HCT116 (cell line): ENCODE measurements at regions not wholly inside any gene's neighbourhood (a gene's known extent, or its start where the extent isn't known, plus 50 kb on each side); places are given as distances from the start of the nearest gene placed in this dataset.

ENCODE experiments used
- ATAC-seq: fragments of 200-7000 bp; cut with Tn5 transposase; 2 replicates; pipeline ENCODE4 v1.9.1; 2020; ENCODE audit warnings: mild to moderate bottlenecking, moderate library complexity
- BruUV-seq: library from RNA; stranded (reverse); fragments of 400-500 nt; replicated peaks from 2 replicates; lab custom pipeline; 2021; lab: Mats Ljungman, UMichigan
- CTCF ChIA-PET: fragments of 300-600 bp; sonication (Branson Sonifier 250); formaldehyde crosslinking; loops from one replicate; lab custom pipeline; 2021; ENCODE audit warnings: antibody characterized with exemption; lab: Charles Lee
- POLR2A ChIA-PET: fragments of 300-600, 350-600 bp; sonication (Branson Sonifier 250); formaldehyde crosslinking; loops from one replicate; lab custom pipeline; 2021; ENCODE audit warnings: antibody characterized with exemption; lab: Charles Lee
- RAD21 ChIA-PET, 2 experiments: fragments of 300-600 bp; sonication (Branson Sonifier 250); formaldehyde crosslinking; loops; one replicate each; lab custom pipeline; 2023; ENCODE audit warnings: low total read pairs in 2 of 2; ENCODE audit not compliant: uncharacterized antibody in 2 of 2, unreplicated experiment in 2 of 2, low non-redundant PET in 1 of 2; lab: Charles Lee
- DNase-seq: peaks from one replicate; pipeline ENCODE4 v3.0.0-alpha.2; 2010; ENCODE audit warnings: low read depth, low spot score
- H2AFZ ChIP-seq: fragments of 200-600 bp; shearing (Covaris generic), sonication (generic); 2 replicates; pipeline ENCODE4 v1.6.1; 2017; ENCODE audit warnings: low read depth, mixed run types, mixed read lengths, antibody characterized with exemption, low read length; ENCODE audit not compliant: poor library complexity, severe bottlenecking
- H3K27ac ChIP-seq: 2 replicates; pipeline ENCODE4 v1.5.1; 2012; ENCODE audit warnings: low read depth, low read length
- H3K27me3 ChIP-seq: fragments of 200-600 bp; sonication (generic); 2 replicates; pipeline ENCODE4 v1.6.1; 2016; ENCODE audit warnings: mixed run types, low read length, mixed read lengths; ENCODE audit not compliant: insufficient read depth
- H3K36me3 ChIP-seq, 2 experiments: fragments of 200-500 bp in 1 of 2; fragments of 200-600 bp in 1 of 2; sonication (Bioruptor generic) in 1 of 2; sonication (generic) in 1 of 2; 2 replicates each; pipeline versions ENCODE4 v1.5.1 to v1.6.1; 2014 to 2016; ENCODE audit warnings: low read length in 2 of 2, inconsistent platforms in 1 of 2, mixed read lengths in 1 of 2, mixed run types in 1 of 2; ENCODE audit not compliant: insufficient read depth in 2 of 2, control insufficient read depth in 1 of 2
- H3K4me1 ChIP-seq, 2 experiments: fragments of 200-600 bp in 1 of 2; sonication (generic) in 1 of 2; 2 replicates each; pipeline versions ENCODE4 v1.5.1 to v1.6.1; 2012 to 2017; ENCODE audit warnings: low read length in 2 of 2, inconsistent platforms in 1 of 2, mild to moderate bottlenecking in 1 of 2, mixed read lengths in 1 of 2, mixed run types in 1 of 2, moderate library complexity in 1 of 2; ENCODE audit not compliant: insufficient read depth in 2 of 2, control insufficient read depth in 1 of 2
- H3K4me2 ChIP-seq: fragments of 200-600 bp; sonication (generic); 2 replicates; pipeline ENCODE4 v1.6.1; 2017; ENCODE audit warnings: mixed run types, low read length, mixed read lengths
- H3K4me3 ChIP-seq, 2 experiments: fragments of 200-600 bp in 1 of 2; sonication (generic) in 1 of 2; replicated peaks in 1 of 2; 2 replicates each; pipeline ENCODE4 v1.5.1; 2011 to 2016; ENCODE audit warnings: low read length in 2 of 2, control low read depth in 1 of 2, low read depth in 1 of 2, mild to moderate bottlenecking in 1 of 2, mixed read lengths in 1 of 2, mixed run types in 1 of 2
- H3K79me2 ChIP-seq: fragments of 200-600 bp; sonication (generic); 2 replicates; pipeline ENCODE4 v1.6.1; 2017; ENCODE audit warnings: mild to moderate bottlenecking, mixed run types, low read length, moderate library complexity, mixed read lengths; ENCODE audit not compliant: insufficient read depth
- H3K9ac ChIP-seq: fragments of 200-600 bp; sonication (generic); 2 replicates; pipeline ENCODE4 v1.6.1; 2016; ENCODE audit warnings: low read length, mixed read lengths
- H3K9me2 ChIP-seq: fragments of 200-600 bp; sonication (generic), shearing (Covaris generic); 2 replicates; pipeline ENCODE4 v1.6.1; 2017; ENCODE audit warnings: mixed run types, mild to moderate bottlenecking, moderate library complexity; ENCODE audit not compliant: insufficient read depth
- H3K9me3 ChIP-seq, 2 experiments: fragments of 200-500 bp in 1 of 2; fragments of 200-600 bp in 1 of 2; sonication (Bioruptor generic) in 1 of 2; sonication (generic) in 1 of 2; 2 replicates each; pipeline ENCODE4 v1.6.1; 2014 to 2017; ENCODE audit warnings: low read length in 2 of 2, mixed read lengths in 2 of 2, inconsistent platforms in 1 of 2, low read depth in 1 of 2, mild to moderate bottlenecking in 1 of 2, mixed run types in 1 of 2, moderate library complexity in 1 of 2; ENCODE audit not compliant: control insufficient read depth in 1 of 2, insufficient read depth in 1 of 2
- H4K20me1 ChIP-seq: fragments of 200-600 bp; sonication (generic), shearing (Covaris generic); 2 replicates; pipeline ENCODE4 v1.6.1; 2017; ENCODE audit warnings: mixed run types, mild to moderate bottlenecking, moderate library complexity; ENCODE audit not compliant: insufficient read depth
- CBX3 ChIP-seq: IDR thresholded peaks from 2 replicates; pipeline ENCODE4 v1.6.1; 2012; ENCODE audit warnings: low read depth
- ELF1 ChIP-seq: IDR thresholded peaks from 2 replicates; pipeline ENCODE4 v1.6.1; 2012; ENCODE audit warnings: low read depth, borderline replicate concordance
- MAX ChIP-seq: IDR thresholded peaks from 2 replicates; pipeline ENCODE4 v1.6.1; 2012
- POLR2A ChIP-seq: IDR thresholded peaks from 2 replicates; pipeline ENCODE4 v1.7.0; 2011; ENCODE audit warnings: borderline replicate concordance; ENCODE audit not compliant: insufficient read depth, insufficient read length; ENCODE audit errors: extremely low read depth
- POLR2AphosphoS5 ChIP-seq: IDR thresholded peaks from 2 replicates; pipeline ENCODE4 v1.6.1; 2011; ENCODE audit warnings: mild to moderate bottlenecking, low read depth, low read length, moderate library complexity
- RAD21 ChIP-seq: IDR thresholded peaks from 2 replicates; pipeline ENCODE4 v1.6.1; 2012; ENCODE audit warnings: low read depth, mild to moderate bottlenecking
- REST ChIP-seq: IDR thresholded peaks from 2 replicates; pipeline ENCODE4 v1.6.1; 2012; ENCODE audit warnings: low read depth
- SIN3A ChIP-seq: IDR thresholded peaks from 2 replicates; pipeline ENCODE4 v1.6.1; 2012; ENCODE audit warnings: low read depth
- SP1 ChIP-seq: IDR thresholded peaks from 2 replicates; pipeline ENCODE4 v1.6.1; 2012; ENCODE audit warnings: low read depth
- SRF ChIP-seq: IDR thresholded peaks from 2 replicates; pipeline ENCODE4 v1.6.1; 2012; ENCODE audit warnings: low read depth
- TCF7L2 ChIP-seq: IDR thresholded peaks from 2 replicates; pipeline ENCODE4 v1.7.0; 2011; ENCODE audit warnings: borderline replicate concordance, inconsistent platforms; ENCODE audit not compliant: insufficient read depth, insufficient read length; ENCODE audit errors: extremely low read depth
- ZBTB33 ChIP-seq: IDR thresholded peaks from 2 replicates; pipeline ENCODE4 v1.6.1; 2011; ENCODE audit warnings: mild to moderate bottlenecking, low read length, moderate library complexity; ENCODE audit not compliant: insufficient replicate concordance; ENCODE audit errors: extremely low read depth
- intact Hi-C: fragments of 100-400 bp; cut with micrococcal nuclease; formaldehyde crosslinking; loops from 2 replicates; pipeline ENCODE4 v1.10.0; 2022

GRCh38 chr5:133850811-133851210 lies 117.6 kb downstream of the C5orf15 start:
- no peak overlapping the region for H3K4me3 ChIP-seq
- H3K9me3 ChIP-seq: no peaks in the 10 kb centered on the region
- no peaks in the 10 kb centered on the region for H3K79me2 ChIP-seq
- TF ChIP-seq TCF7L2 (no peak), SRF (no peak), POLR2A (no peak), CBX3 (no peak), SIN3A (no peak), SP1 (no peak), ELF1 (no peak), MAX (no peak), ZBTB33 (no peak), REST (no peak), RAD21 (no peak), POLR2AphosphoS5 (no peak)
- no peak overlapping the region for H3K9ac ChIP-seq
- ChIA-PET CTCF (no interaction called here), POLR2A (no interaction called here), RAD21 (no interaction called here)
- H3K27ac ChIP-seq: no peak overlapping the region
- no peaks in the 10 kb centered on the region for H3K9me2 ChIP-seq
- no peak for DNase-seq
- H4K20me1 ChIP-seq: no peaks in the 10 kb centered on the region
- H3K27me3 ChIP-seq: peaks cover 27% of the 10 kb centered on the region; the same call in 1 of the 2 replicates
- no TSS peak for BruUV-seq
- ATAC-seq: no peak
- no peaks in the 10 kb centered on the region for H3K36me3 ChIP-seq
- intact Hi-C loops: no loop called here
- H3K4me2 ChIP-seq: no peak overlapping the region
- no peak overlapping the region for H2AFZ ChIP-seq
- H3K4me1 ChIP-seq: no peaks in the 10 kb centered on the region
